HEK293 (cell line): ENCODE measurements at regions not wholly inside any gene's neighbourhood (a gene's known extent, or its start where the extent isn't known, plus 50 kb on each side); places are given as distances from the start of the nearest gene placed in this dataset.

ENCODE experiments used
- CTCF ChIA-PET: fragments of 350-600 bp; formaldehyde crosslinking; extraction: SDS; loops from one replicate; lab custom pipeline; 2021; ENCODE audit warnings: antibody characterized with exemption; lab: Yijun Ruan, JAX
- POLR2A ChIA-PET: fragments of 300-600 bp; formaldehyde crosslinking; extraction: SDS; loops from one replicate; lab custom pipeline; 2020; ENCODE audit warnings: antibody characterized with exemption, inconsistent platforms; lab: Yijun Ruan, JAX
- H3K27ac ChIP-seq: fragments of 200-500 bp; sonication (Bioruptor generic); 2 replicates; pipeline ENCODE4 v1.5.1; 2014; ENCODE audit warnings: low read depth, low read length, control low read depth, inconsistent platforms; ENCODE audit errors: extremely low read depth
- H3K36me3 ChIP-seq, 2 experiments: fragments of 200-500 bp in 1 of 2; sonication (Bioruptor generic) in 1 of 2; 1 replicate in 1 of 2; 2 replicates in 1 of 2; pipeline ENCODE4 v1.5.1; 2014 to 2017; ENCODE audit warnings: inconsistent platforms in 2 of 2, low read length in 2 of 2; ENCODE audit not compliant: control insufficient read depth in 2 of 2, insufficient read depth in 1 of 2
- H3K4me1 ChIP-seq: fragments of 200-500 bp; sonication (Bioruptor generic); 2 replicates; pipeline ENCODE4 v1.5.1; 2014; ENCODE audit warnings: mild to moderate bottlenecking, low read length, inconsistent platforms; ENCODE audit not compliant: control insufficient read depth, insufficient read depth
- H3K4me3 ChIP-seq: 2 replicates; pipeline ENCODE4 v1.5.1; 2011; ENCODE audit warnings: low read depth, mild to moderate bottlenecking, control low read depth, low read length, moderate library complexity
- H3K9me3 ChIP-seq: fragments of 200-500 bp; sonication (Bioruptor generic); 2 replicates; pipeline ENCODE4 v1.5.1; 2014; ENCODE audit warnings: low read depth, low read length, inconsistent platforms; ENCODE audit not compliant: control insufficient read depth, insufficient read depth
- ATF2 ChIP-seq: fragments of 450-650 bp; formaldehyde crosslinking; IDR thresholded peaks from 2 replicates; pipeline ENCODE4 v1.5.1; 2016; ENCODE audit warnings: missing biosample characterization, missing genetic modification characterization, low read depth
- HOXD13 ChIP-seq: sonication (generic); formaldehyde crosslinking; IDR thresholded peaks from 2 replicates; pipeline ENCODE4 v1.8.0; 2022; ENCODE audit warnings: missing genetic modification reagents, borderline replicate concordance
- OSR2 ChIP-seq: fragments of 450-650 bp; formaldehyde crosslinking; IDR thresholded peaks from 2 replicates; pipeline ENCODE4 v1.5.1; 2016; ENCODE audit warnings: missing biosample characterization, missing genetic modification characterization
- YY1 ChIP-seq: fragments of 450-650 bp; formaldehyde crosslinking; IDR thresholded peaks from 2 replicates; pipeline ENCODE4 v1.5.1; 2018; ENCODE audit warnings: missing biosample characterization, missing genetic modification characterization
- ZBTB10 ChIP-seq: fragments of 450-650 bp; formaldehyde crosslinking; IDR thresholded peaks from 2 replicates; pipeline ENCODE4 v1.5.1; 2016; ENCODE audit warnings: missing biosample characterization, missing genetic modification characterization
- ZBTB11 ChIP-seq: fragments of 450-650 bp; formaldehyde crosslinking; conservative IDR thresholded peaks from 2 replicates; pipeline ENCODE4 v1.5.1; 2016; ENCODE audit warnings: low read depth, missing biosample characterization, missing genetic modification characterization
- ZFP69B ChIP-seq: fragments of 450-650 bp; formaldehyde crosslinking; IDR thresholded peaks from 2 replicates; pipeline ENCODE4 v1.5.1; 2016; ENCODE audit warnings: missing biosample characterization, missing genetic modification characterization
- ZNF121 ChIP-seq: fragments of 450-650 bp; formaldehyde crosslinking; IDR thresholded peaks from 2 replicates; pipeline ENCODE4 v1.5.1; 2016; ENCODE audit warnings: missing biosample characterization, missing genetic modification characterization
- ZNF155 ChIP-seq: fragments of 450-650 bp; formaldehyde crosslinking; IDR thresholded peaks from 2 replicates; pipeline ENCODE4 v1.5.1; 2016; ENCODE audit warnings: missing biosample characterization, missing genetic modification characterization
- ZNF18 ChIP-seq: fragments of 450-650 bp; formaldehyde crosslinking; IDR thresholded peaks from 2 replicates; pipeline ENCODE4 v1.5.1; 2016; ENCODE audit warnings: missing biosample characterization, missing genetic modification characterization
- ZNF184 ChIP-seq: fragments of 450-650 bp; IDR thresholded peaks from 2 replicates; pipeline ENCODE4 v1.5.1; 2018; ENCODE audit warnings: missing biosample characterization, mild to moderate bottlenecking, missing genetic modification characterization
- ZNF211 ChIP-seq: fragments of 450-650 bp; formaldehyde crosslinking; IDR thresholded peaks from 2 replicates; pipeline ENCODE4 v1.5.1; 2016; ENCODE audit warnings: low read depth, missing biosample characterization, missing genetic modification characterization
- ZNF366 ChIP-seq: fragments of 450-650 bp; formaldehyde crosslinking; conservative IDR thresholded peaks from 2 replicates; pipeline ENCODE4 v1.5.1; 2016; ENCODE audit warnings: missing biosample characterization, missing genetic modification characterization
- ZNF521 ChIP-seq: fragments of 450-650 bp; formaldehyde crosslinking; IDR thresholded peaks from 2 replicates; pipeline ENCODE4 v1.5.1; 2017; ENCODE audit warnings: missing biosample characterization, mild to moderate bottlenecking, missing genetic modification characterization
- ZNF596 ChIP-seq: fragments of 450-650 bp; IDR thresholded peaks from 2 replicates; pipeline ENCODE4 v1.5.0; 2018; ENCODE audit warnings: missing biosample characterization, mild to moderate bottlenecking, missing genetic modification characterization, moderate library complexity
- ZNF610 ChIP-seq: fragments of 450-650 bp; formaldehyde crosslinking; IDR thresholded peaks from 2 replicates; pipeline ENCODE4 v1.5.1; 2016; ENCODE audit warnings: missing biosample characterization, missing genetic modification characterization, borderline replicate concordance
- ZNF623 ChIP-seq: fragments of 450-650 bp; formaldehyde crosslinking; IDR thresholded peaks from 2 replicates; pipeline ENCODE4 v1.5.1; 2016; ENCODE audit warnings: missing biosample characterization, missing genetic modification characterization
- ZNF624 ChIP-seq: fragments of 450-650 bp; formaldehyde crosslinking; IDR thresholded peaks from 2 replicates; pipeline ENCODE4 v1.5.1; 2017; ENCODE audit warnings: missing biosample characterization, missing genetic modification characterization
- ZNF701 ChIP-seq: fragments of 450-650 bp; formaldehyde crosslinking; IDR thresholded peaks from 2 replicates; pipeline ENCODE4 v1.5.1; 2016; ENCODE audit warnings: missing biosample characterization, missing genetic modification characterization

- Histone ChIP-seq H3K4me3 (no peak overlapping the region), H3K36me3 (no peaks in the 10 kb centered on the region), H3K27ac (no peak overlapping the region), H3K4me1 (peaks cover 7% of the 10 kb centered on the region), H3K9me3 (no peaks in the 10 kb centered on the region)
- ChIA-PET POLR2A (no interaction called here), CTCF (no interaction called here)
- no peak for TF ChIP-seq ZBTB10 (tag by site-specific recombination)
- no peak for TF ChIP-seq ZNF701 (tag by site-specific recombination)
- no peak for TF ChIP-seq HOXD13 (CRISPR knock-in tag)
- TF ChIP-seq ATF2 (tag by site-specific recombination), result no peak
- no peak for TF ChIP-seq ZNF121 (tag by site-specific recombination)
- no peak for TF ChIP-seq OSR2
- TF ChIP-seq ZNF366, result no peak
- no peak for TF ChIP-seq ZNF623 (tag by site-specific recombination)
- no peak for TF ChIP-seq ZNF155 (tag by site-specific recombination)
- TF ChIP-seq ZFP69B (tag by site-specific recombination), result no peak
- no peak for TF ChIP-seq ZNF624 (tag by site-specific recombination)
- TF ChIP-seq ZBTB11 (tag by site-specific recombination), result no peak
- no peak for TF ChIP-seq ZNF610 (tag by site-specific recombination)
- no peak for TF ChIP-seq YY1
- no peak for TF ChIP-seq ZNF211 (tag by site-specific recombination)
- no peak for TF ChIP-seq ZNF596
- no peak for TF ChIP-seq ZNF18 (tag by site-specific recombination)
- no peak for TF ChIP-seq ZNF184 (tag by site-specific recombination)
- no peak for TF ChIP-seq ZNF521 (tag by site-specific recombination)
These were observed 77.9 kb upstream of the RFLNA start for GRCh38 chr12:124216966-124217365.
